ENCODE measurements at regions not wholly inside any gene's neighbourhood (a gene's known extent, or its start where the extent isn't known, plus 50 kb on each side); places are given as distances from the start of the nearest gene placed in this dataset.
"Not testable (repeated sequence)": the region's sequence is repeated elsewhere in the genome, so short reads cannot be mapped to it uniquely, and the experiment has no call there.

DNA sequence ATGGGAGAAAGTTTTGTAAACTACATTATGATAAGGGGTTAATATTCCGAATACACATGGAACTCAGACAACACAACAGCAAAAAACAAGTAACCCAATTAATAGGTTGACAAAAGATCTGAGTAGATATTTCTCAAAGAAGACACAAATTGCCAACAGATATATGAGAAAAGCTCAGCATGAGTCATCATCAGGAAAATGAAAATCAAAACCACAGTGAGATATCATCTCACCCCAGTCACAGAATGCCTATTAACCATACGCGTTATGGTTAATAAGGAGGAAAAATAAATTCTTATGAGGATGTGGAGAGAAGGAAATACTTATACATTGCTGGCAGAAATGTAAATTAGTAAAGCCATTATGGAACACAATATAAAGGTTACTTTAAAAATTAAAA is 695.0 kb downstream of the COL12A1 start:
- no peak for FAIRE-seq
- TF ChIP-seq, protein P1, sequence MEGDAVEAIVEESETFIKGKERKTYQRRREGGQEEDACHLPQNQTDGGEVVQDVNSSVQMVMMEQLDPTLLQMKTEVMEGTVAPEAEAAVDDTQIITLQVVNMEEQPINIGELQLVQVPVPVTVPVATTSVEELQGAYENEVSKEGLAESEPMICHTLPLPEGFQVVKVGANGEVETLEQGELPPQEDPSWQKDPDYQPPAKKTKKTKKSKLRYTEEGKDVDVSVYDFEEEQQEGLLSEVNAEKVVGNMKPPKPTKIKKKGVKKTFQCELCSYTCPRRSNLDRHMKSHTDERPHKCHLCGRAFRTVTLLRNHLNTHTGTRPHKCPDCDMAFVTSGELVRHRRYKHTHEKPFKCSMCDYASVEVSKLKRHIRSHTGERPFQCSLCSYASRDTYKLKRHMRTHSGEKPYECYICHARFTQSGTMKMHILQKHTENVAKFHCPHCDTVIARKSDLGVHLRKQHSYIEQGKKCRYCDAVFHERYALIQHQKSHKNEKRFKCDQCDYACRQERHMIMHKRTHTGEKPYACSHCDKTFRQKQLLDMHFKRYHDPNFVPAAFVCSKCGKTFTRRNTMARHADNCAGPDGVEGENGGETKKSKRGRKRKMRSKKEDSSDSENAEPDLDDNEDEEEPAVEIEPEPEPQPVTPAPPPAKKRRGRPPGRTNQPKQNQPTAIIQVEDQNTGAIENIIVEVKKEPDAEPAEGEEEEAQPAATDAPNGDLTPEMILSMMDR (IDR thresholded peaks at IDR 0.05; ENCODE audit: insufficient read depth, missing control alignments) = no peak
- DNase-seq (ENCODE audit: insufficient read length, low spot score) = no peak

DNA sequence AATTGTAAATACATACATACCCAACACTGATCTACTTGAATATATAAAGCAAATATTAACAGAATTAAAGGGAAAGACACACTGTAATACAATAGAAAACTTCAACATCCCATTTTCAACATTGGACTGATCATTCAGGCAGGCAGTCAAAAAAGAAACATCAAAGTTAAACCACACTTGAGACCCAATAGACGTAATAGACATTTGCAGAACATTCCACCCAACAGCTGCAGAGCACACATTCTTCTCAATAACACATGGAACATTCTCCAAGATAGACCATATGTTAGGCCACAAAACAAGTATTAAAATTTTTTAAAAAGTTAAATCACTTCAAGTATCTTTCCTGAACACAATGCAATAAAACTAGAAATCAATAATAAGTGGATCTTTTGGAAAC is 698.2 kb downstream of the COL12A1 start:
- DNase-seq (ENCODE audit: insufficient read length, low spot score) (no peak), FAIRE-seq (no peak)
- TF ChIP-seq, protein P1 (IDR thresholded peaks at IDR 0.05; ENCODE audit: insufficient read depth, missing control alignments) = no peak

DNA sequence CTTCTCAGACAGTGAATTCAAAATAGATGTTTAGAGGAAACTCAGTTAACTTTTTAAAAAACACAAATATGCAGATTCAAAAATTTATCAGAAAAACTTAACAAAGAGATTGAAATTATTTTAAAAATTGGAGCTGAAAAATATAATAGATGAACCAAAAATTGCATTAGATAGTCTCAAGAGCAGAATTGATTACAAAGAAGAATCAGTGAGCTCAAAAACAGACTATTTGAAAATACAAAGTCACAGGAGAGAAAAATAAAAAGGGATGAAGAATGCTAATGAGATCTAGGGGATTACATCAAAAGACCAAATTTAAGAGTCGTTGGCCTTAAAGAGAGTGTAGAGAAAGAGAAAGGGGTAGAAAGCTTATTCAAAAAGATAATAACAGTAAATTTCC is 700.5 kb downstream of the COL12A1 start:
- DNase-seq (ENCODE audit: insufficient read length, low spot score) = no peak
- FAIRE-seq = no peak
- TF ChIP-seq, protein P1 (IDR thresholded peaks at IDR 0.05; ENCODE audit: insufficient read depth, missing control alignments) = no peak

DNA sequence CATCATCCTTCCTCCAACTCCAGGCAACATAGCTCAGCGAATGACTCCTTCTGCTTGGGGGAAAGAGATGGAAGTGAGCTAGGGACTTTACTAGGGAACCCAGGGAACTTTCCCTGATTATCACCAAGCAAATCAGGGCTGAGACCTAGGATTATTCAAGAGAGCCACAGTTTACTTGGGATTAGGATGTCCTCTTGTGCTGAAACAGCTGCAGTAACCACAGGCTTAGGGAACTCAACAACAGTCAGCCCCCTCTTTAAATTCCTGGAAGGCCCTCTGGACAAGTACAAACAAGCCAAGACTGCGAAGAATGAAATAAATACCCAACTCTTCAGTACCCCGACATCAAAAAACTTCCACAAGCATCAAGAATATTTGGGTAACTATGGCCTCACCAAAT is 700.9 kb downstream of the COL12A1 start:
- no peak for DNase-seq (ENCODE audit: insufficient read length, low spot score)
- FAIRE-seq = no peak
- TF ChIP-seq, protein P1 (IDR thresholded peaks at IDR 0.05; ENCODE audit: insufficient read depth, missing control alignments) = no peak

DNA sequence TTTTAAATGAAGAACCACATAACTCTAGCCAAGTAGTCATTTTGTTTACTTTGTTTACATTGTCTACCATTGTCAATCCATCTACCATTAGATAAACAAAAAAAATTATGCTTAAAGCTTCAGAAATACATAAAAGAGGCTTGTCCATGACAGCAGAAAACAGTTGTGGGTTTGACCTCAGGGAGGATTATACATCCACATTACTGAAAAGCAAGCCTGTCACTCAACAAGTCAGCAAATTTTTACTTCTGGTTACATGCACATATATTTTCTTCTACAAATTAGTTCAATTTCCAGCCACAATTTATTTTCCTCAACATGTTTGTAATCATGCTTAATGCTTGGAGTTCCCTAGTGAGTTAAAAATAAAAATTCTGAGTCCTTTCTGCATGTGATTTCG is 713.3 kb downstream of the COL12A1 start:
- no peak for DNase-seq (ENCODE audit: insufficient read length, low spot score)
- TF ChIP-seq, protein P1 (IDR thresholded peaks at IDR 0.05; ENCODE audit: insufficient read depth, missing control alignments) = no peak
- no peak for FAIRE-seq

DNA sequence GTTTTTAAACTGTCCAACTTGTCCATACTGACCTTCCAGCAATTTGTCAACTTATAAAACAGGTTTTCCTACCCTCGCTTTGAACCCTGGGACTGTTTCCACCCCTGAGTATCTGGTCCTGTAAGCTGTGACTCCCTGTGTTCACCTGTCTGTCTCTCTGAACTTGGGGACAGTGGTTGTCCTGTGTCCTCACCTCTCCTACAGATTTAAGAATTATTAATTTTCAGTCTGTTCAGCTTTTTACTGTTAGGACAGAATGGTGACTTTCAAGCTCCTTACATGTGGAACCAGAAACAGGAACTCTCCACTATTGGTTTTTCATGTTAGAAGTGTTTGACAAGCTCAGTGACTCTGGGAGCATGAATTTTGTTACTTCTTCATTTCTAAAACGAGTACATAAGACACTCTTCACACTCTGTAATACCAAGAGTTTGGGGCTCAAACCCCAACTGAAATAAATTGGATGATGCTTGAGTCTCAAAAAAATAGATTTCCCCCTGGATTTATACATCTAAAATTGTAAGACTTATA is 713.9 kb downstream of the COL12A1 start:
- no peak for DNase-seq (ENCODE audit: insufficient read length, low spot score)
- FAIRE-seq = no peak
- TF ChIP-seq, protein P1 (IDR thresholded peaks at IDR 0.05; ENCODE audit: insufficient read depth, missing control alignments) = no peak

DNA sequence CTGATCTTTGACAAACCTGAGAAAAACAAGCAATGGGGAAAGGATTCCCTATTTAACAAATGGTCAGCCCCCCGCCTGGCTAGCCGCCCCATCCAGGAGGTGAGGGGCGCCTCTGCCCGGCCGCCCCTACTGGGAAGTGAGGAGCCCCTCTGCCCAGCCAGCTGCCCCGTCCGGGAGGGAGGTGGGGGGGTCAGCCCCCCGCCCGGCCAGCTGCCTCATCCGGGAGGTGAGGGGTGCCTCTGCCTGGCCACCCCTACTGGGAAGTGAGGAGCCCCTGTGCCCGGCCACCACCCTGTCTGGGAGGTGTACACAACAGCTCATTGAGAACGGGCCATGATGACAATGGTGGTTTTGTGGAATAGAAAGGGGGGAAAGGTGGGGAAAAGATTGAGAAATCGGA is 717.1 kb downstream of the COL12A1 start:
- FAIRE-seq; DNase-seq (ENCODE audit: insufficient read length, low spot score): not testable (repeated sequence)

DNA sequence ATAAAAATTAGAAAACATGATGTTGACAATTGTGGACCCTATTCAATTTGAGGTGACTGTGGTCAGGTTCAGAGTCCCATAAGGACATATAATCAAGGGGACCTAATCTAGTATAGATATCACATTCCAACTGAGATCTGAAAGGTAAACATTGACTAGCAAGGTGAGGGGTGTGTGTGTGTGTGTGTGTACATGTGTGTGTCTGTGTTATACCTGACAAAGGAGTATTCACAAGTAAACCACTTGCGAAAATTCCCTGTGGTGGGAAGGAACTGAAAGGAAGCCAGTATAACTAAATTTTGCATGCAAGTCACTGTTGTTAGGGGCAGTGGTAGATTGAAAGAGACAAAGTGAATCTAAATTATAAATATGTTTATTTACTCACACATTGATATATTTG is 723.7 kb downstream of the COL12A1 start:
- DNase-seq (ENCODE audit: insufficient read length, low spot score) = no peak
- TF ChIP-seq, protein P1 (IDR thresholded peaks at IDR 0.05; ENCODE audit: insufficient read depth, missing control alignments) = no peak
- no peak for FAIRE-seq

Data from D721Med (cell line).